Left lobe of liver (tissue), 2 donors: ENCODE measurements at regions not wholly inside any gene's neighbourhood (a gene's known extent, or its start where the extent isn't known, plus 50 kb on each side); places are given as distances from the start of the nearest gene placed in this dataset.

Experiments used
- ATAC-seq: fragments of 200-7000 bp; cut with Tn5 transposase; one replicate; pipeline ENCODE4 v1.9.1; 2020; ENCODE audit warnings: mild to moderate bottlenecking, moderate library complexity
- DNase-seq: peaks from one replicate; pipeline ENCODE4 v3.0.0-alpha.2; 2020; ENCODE audit warnings: low spot score
- donor health status: DM: no; HTN: no; CAD: no; lungs with moderate emphysema.
- donor health status: DM: no; HTN: yes; CAD: no.

- ATAC-seq: no peak
These were observed 411.6 kb upstream of the NEGR1 start for GRCh38 chr1:72693899-72694298.

DNA sequence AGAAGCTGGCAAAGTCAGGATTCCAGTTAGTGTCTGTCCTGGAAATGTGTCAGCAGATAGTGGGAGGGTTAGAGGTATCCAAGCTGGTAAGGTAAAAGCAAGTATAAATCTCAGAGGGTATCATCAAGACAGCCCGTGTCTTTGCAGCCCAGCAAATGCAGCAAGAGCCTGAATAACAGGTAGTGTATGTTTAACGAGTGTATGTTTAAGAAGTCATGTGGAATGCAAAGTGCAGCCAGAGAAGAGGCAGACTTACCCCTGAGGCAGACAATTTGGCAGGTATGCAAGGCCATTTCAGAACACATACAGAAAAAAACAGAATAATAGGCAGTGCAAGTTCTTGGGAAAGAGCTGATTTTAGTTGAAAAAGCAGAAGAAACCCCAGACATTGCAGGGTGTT is 411.0 kb upstream of the NEGR1 start:
- ATAC-seq (no peak), DNase-seq (no peak)

More at GRCh38 chr1:72693899-72694298, 411.6 kb upstream of the NEGR1 start:
- no peak for DNase-seq

- no peak for DNase-seq
These were observed 408.5 kb upstream of the NEGR1 start for GRCh38 chr1:72690871-72691270.

DNA sequence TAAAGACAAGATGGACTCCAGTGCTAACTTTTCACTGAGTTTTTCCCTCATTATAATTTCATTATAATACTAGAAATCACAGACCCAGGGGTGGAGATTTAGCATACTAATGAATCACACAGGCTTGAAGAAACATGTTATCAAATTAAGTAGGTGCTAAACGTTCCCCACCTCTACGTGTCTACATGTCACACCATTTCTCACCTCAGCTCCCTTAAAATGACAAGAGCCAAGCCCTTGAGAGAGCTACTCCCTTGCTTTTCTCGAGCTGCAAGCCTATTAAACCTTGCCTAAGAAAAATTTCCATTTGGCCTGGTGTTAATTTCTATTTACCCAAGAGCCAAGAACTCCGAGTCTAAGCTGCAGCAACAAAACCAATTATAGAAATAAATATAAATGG is 396.3 kb upstream of the NEGR1 start:
- no peak for DNase-seq
- ATAC-seq: no peak

More at GRCh38 chr1:72690871-72691270, 408.5 kb upstream of the NEGR1 start:
- no peak for ATAC-seq

GRCh38 chr1:72670902-72671301 is 388.6 kb upstream of the NEGR1 start:
- DNase-seq: no peak
- no peak for ATAC-seq

DNA sequence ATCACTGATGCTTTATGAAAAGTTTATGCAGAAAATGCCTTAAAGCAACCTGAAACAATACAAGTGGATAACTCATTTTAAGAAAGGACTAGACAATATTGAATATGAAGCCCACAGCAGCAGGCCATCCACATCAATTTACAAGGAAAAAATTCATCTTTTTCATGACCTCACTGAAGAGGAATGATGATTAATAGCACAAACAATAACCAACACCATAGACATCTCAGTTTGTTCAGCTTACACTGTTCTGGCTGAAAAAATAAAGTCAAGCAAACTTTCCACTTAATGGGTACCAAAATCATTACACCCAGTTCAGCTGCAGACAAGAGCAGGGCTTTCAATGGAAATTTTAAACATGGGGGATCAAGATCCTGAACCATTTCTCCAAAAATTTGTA is 380.6 kb upstream of the NEGR1 start:
- ATAC-seq: no peak

DNA sequence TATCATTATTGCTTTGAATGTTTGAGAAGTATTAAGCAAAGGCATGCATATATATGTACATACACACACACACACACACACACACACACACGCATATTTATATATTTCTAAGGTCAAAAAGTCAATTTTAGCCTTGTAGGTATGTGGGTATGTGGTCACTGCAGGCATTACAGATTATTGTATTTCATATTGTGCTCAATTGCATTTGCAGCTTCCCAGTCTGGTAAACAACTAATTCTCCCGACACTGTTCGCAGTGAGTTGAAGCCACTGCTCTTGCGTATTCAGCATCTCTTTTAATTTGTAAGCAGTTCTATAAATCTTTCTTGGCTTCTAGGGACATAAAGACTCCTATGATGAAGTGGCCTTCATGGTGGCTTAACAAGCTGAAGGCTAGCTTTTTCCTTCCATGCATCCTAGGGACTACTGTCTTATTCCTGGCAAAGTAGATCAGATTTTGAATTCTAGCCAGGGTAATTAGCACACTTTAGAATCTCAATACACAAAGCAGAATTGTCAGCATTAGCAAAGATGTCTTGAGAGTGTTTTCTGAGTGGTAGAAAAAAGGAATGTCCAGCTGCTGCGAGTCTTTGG is 368.6 kb upstream of the NEGR1 start:
- DNase-seq (no peak), ATAC-seq (no peak)

More for the DNA sequence above, 380.6 kb upstream of the NEGR1 start:
- DNase-seq: no peak

DNA sequence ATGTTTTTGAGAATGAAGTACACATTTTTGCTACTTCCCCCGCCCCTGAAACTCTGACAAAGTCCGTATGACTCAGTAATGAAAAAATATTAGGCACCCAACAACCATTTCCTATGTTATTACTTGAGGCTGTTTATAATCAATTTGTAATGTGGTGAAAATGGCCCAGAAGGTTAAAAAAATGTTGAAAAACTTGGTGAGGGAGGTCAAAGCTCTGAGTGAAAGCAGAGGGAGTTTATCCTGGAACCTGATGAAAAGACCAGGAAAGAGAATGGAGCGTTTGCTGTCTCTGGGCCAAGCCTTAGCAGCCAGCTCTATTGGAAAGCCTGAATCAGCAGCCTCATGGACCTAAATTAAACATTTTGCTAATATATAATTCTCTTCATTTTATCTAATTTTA is 367.7 kb upstream of the NEGR1 start:
- DNase-seq: no peak
- ATAC-seq: no peak

DNA sequence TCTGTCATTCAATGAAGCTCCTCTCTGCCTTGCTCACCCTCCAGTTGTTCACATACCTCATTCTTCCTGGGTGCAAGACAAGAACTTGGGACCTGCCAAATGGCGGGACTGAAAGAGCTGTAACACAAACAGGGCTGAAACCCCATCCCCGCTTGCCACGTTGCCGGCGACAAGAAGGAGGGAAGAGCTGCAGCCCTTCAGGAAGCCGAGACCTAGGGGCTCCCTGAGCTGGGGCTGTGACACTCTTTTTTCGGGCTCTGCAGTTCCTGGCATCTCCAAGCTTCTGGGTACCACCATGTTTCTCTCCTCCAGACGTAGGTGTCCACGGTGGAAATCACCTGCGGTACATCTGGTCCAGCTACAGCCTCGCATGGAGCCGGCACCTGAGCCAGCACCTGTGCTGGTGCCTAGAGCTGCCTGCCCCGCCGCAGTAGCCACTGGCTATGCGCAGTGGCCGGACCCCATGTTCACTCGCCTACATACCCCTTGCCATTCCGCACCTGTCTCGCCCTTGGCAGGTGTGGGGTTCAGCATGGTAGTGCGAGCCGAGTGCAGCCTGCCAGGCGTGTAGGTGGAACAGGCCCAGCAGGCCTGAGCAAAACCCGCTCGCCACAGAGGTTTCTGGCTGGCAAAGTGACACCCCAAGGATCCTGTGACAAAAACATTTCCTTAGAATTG is 367.0 kb upstream of the NEGR1 start:
- ATAC-seq (no peak), DNase-seq (no peak)

DNA sequence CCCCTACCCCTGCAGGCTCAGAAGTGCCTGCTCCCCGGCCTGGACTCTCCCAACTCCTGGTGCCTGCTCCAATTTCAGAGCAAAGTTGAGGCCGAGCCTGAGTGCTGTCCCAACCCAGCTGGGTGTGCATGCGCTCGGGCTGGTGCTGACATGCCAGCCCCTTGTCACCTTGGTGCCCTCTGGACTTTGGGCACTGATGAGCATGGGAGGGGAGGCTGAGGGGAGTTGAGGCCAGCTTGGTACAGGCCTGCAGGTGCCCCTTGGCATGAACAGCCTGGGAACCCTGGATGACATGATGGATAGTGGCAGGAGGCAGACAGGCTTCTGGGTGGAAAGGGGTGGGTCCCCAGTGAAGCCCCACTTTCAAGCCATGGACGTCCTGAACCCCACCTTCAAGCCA is 366.1 kb upstream of the NEGR1 start:
- no peak for ATAC-seq
- DNase-seq: no peak

- ATAC-seq: no peak
These were observed 360.8 kb upstream of the NEGR1 start for GRCh38 chr1:72643142-72643541.

DNA sequence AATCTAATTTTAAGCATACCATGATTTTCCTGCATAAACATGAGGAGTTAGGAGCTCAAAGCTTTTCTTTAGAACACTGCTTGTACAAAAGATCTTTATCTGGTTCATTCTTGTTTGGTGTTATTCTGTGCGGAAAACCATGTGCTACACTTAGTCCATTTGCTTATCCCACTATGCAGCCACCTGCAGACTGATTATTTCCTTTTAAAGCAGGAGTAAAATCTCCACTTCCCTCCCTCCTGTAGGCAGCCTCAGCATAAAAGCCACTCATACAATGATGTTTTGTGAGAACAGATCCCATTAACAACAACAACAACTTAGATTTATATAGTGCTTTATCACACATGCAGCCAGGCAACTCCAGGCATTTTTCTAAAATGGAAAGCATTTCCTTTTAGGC is 355.3 kb upstream of the NEGR1 start:
- ATAC-seq (no peak), DNase-seq (no peak)

More at GRCh38 chr1:72643142-72643541, 360.8 kb upstream of the NEGR1 start:
- DNase-seq: no peak

GRCh38 chr1:72636631-72637030 is 354.3 kb upstream of the NEGR1 start:
- DNase-seq (no peak), ATAC-seq (no peak)

DNA sequence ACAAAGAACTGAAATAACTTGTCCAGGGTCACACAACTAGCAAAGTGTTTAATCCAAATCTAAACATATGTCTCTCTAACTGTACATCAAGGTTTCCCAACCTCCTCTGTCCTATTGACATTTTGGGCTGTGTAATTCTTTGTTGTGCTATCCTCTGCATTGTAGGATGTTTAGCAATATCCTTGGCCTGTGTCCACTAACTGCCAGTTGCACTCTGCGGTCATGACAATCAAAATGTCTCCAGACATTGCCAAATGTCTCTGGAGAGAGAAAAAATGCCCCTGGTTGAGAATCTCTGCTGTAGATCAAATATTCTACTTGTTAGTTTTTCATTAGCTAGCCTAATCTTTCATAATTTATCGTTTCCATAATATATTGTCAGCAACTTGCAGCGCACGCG is 353.4 kb upstream of the NEGR1 start:
- ATAC-seq: no peak
- DNase-seq: no peak

DNA sequence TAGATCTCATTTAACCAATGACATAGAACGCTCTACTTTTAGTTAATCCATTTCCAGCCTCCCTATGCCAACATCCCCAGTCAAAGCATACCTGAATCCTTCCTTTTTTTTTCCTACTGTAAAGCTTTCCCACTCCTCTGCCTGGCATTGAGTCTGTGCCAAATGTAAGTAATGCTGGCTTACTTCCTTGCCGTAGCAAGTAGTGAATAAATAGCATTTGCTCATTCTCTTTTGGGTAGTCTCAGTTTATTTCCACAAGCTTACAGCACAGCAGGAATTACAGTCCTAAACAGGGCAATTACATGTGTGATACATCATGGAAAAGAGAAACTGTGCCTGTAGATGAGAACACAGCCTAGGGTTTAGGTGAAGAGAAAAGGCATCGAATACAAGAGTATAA is 352.6 kb upstream of the NEGR1 start:
- ATAC-seq (no peak), DNase-seq (no peak)

DNA sequence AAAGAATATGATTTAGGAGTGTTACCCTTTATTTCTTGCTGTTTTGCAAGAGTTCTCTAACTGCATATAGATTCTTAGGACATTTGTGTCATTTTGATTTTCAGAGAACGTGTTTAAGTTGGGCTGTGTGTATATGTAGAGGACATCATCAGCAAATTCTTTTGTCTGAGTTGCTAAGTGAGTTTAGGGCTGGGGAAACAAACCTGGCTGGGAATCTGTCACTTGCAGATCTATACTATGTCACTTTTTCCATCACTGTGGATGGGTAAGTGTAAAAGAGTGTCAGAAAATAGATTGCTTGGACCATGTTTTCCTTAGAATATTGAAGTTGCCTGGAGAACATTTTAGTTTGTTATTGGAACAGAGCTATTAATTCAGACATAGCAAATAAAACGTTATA is 349.1 kb upstream of the NEGR1 start:
- DNase-seq (no peak), ATAC-seq (no peak)

DNA sequence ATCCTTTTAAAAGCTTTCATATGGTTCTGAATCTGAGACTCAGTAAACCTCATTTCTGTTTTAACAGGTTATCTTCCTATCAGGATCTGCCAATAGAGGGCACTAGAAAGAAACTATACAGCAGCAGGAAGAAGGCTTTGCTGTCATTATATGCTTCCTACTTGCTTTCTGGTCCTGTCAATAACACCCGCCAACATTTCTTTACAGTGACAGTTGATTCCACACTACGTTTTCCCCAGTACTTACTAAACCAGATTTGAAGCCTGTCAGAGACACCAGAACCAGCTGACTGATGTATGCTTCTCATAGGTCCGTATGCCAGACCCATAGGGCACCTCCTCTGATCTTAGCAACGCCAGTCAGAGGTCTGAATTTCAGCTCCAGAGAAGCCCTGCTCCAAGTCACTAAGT is 341.0 kb upstream of the NEGR1 start:
- no peak for DNase-seq
- peak; percentile 94 for ATAC-seq

- ATAC-seq: no peak
- no peak for DNase-seq
These were observed 338.1 kb upstream of the NEGR1 start for GRCh38 chr1:72620453-72620852.

DNA sequence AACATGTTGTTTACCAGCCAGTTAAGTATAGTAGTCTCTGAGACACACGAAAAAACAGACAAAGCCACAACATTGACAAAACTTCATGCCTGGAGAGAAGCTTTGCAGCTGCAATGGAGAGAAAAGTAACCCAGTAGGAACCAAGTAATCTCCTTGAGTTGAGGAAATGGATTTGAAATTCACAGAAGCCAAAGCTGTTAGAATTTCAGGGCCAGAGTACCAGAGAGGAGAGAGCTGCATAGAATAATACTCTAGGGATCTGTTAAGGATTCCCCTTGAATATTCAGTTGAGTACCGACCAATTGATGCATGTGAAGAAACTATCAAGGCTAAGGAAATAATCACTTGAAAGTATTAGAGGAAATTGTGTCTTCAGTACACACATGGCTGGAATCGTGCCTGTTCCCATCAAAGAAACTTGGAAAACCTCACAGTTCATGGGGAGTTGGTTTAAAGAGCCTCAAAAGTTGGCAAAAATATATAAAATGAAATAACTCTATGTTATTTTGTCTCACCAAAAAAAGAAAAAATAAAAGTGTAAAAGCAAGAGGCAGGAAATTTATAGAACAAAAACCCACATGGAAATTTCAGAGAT is 324.0 kb upstream of the NEGR1 start:
- no peak for DNase-seq
- no peak for ATAC-seq

DNA sequence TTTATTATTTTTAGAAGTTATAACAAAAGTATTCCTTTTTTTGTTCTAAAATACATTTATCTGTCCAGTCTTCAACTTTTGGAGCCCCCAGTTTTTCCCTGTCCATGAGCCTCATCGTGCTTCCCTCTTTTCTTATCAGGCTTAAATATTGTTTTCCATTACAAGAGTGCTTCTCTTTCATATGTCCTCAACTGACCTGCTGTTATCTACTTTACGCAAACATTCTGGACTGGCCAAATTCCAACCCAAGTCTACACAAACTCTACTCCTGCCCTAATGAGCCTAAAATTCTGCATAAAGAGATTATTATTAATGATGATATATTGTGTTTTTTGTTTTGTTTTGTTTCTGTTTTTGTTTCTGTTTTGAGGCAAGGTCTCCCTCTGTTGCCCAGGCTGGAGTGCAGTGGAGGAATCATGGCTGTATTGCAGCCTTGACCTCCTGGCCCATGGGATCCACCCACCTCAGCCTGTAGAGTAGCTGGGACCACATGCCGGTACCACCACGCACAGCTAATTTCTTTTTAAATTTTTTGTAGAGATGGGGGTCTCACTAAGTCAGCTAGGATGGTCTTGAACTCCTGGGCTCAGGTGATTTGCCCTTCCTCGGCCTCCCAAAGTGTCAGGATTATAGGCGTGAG is 318.8 kb upstream of the NEGR1 start:
- peak; percentile 73 for ATAC-seq
- no peak for DNase-seq

GRCh38 chr1:72586023-72586685 is 303.8 kb upstream of the NEGR1 start:
- peak; percentile 78 for ATAC-seq
- DNase-seq: no peak
